ENCODE measurements at regions not wholly inside any gene's neighbourhood (a gene's known extent, or its start where the extent isn't known, plus 50 kb on each side); places are given as distances from the start of the nearest gene placed in this dataset.

DNA sequence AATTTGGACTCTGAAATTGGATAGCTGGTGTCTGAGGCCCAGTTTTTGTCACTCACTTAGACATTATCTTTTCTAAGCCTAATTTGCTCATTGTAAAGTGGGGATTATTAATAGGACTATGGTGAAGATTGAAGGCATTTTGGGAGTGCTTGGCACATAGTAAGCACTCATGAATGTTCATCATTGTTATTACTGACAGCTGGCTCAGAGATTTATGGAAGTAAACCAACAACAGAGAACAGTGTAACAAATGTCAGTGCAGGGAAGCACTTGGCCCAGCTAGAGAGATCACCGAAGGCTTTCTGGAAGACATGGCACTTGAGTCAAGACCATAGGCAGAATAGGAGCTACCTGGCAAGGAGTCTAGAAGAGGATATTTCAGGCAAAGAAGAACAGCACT lies 92.3 kb downstream of the RFC3 start:
- TF ChIP-seq, protein P1, sequence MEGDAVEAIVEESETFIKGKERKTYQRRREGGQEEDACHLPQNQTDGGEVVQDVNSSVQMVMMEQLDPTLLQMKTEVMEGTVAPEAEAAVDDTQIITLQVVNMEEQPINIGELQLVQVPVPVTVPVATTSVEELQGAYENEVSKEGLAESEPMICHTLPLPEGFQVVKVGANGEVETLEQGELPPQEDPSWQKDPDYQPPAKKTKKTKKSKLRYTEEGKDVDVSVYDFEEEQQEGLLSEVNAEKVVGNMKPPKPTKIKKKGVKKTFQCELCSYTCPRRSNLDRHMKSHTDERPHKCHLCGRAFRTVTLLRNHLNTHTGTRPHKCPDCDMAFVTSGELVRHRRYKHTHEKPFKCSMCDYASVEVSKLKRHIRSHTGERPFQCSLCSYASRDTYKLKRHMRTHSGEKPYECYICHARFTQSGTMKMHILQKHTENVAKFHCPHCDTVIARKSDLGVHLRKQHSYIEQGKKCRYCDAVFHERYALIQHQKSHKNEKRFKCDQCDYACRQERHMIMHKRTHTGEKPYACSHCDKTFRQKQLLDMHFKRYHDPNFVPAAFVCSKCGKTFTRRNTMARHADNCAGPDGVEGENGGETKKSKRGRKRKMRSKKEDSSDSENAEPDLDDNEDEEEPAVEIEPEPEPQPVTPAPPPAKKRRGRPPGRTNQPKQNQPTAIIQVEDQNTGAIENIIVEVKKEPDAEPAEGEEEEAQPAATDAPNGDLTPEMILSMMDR (IDR thresholded peaks at IDR 0.05; ENCODE audit: borderline replicate concordance, extremely low read depth, low read length, poor library complexity, severe bottlenecking) = no peak
- no peak for TF ChIP-seq EZH2 (IDR thresholded peaks at IDR 0.05; ENCODE audit: borderline replicate concordance, low read depth, low read length, severe bottlenecking)

Data from DND-41 (cell line).